ENCODE measurements at regions not wholly inside any gene's neighbourhood (a gene's known extent, or its start where the extent isn't known, plus 50 kb on each side); places are given as distances from the start of the nearest gene placed in this dataset.

GRCh38 chr5:2095011-2095410, 212.3 kb upstream of the IRX4 start:
- no peaks in the 10 kb centered on the region for H3K27me3 ChIP-seq (replicated peaks in 2 of 5; ENCODE audit: control insufficient read depth in 4 of 5, insufficient read depth in 5 of 5, low read length in 4 of 5)
- no peaks in the 10 kb centered on the region for H3K9me3 ChIP-seq (ENCODE audit: control extremely low read depth in 1 of 5, control insufficient read depth in 4 of 5, insufficient read depth in 2 of 5, low read depth in 1 of 5, low read length in 4 of 5)
- ChIA-PET POLR2A (no interaction called here), CTCF (no interaction called here)
- H3K4me1 ChIP-seq (ENCODE audit: control extremely low read depth in 1 of 4, control insufficient read depth in 4 of 4, insufficient read depth in 4 of 4, low read length in 3 of 4) = no peaks in the 10 kb centered on the region
- H3K4me3 ChIP-seq (ENCODE audit: control insufficient read depth in 1 of 7, extremely low read depth in 1 of 7, insufficient read depth in 4 of 7, low read depth in 2 of 7, low read length in 6 of 7) = no peak overlapping the region
- DNase-seq = no peak
- H3K36me3 ChIP-seq (ENCODE audit: control insufficient read depth in 4 of 4, insufficient read depth in 4 of 4, low read length in 3 of 4) = no peaks in the 10 kb centered on the region
- no peak overlapping the region for H3K27ac ChIP-seq (ENCODE audit: insufficient read depth in 1 of 2, low read depth in 1 of 2, low read length in 2 of 2, poor library complexity in 1 of 2, severe bottlenecking in 2 of 2)
- WGBS (ENCODE audit: insufficient coverage) = 97% methylated on average over 10 of the region's 12 CpGs

- no peak for DNase-seq
- no peaks in the 10 kb centered on the region for H3K9me3 ChIP-seq (ENCODE audit: control extremely low read depth in 1 of 5, control insufficient read depth in 4 of 5, insufficient read depth in 2 of 5, low read depth in 1 of 5, low read length in 4 of 5)
- no peak overlapping the region for H3K27ac ChIP-seq (ENCODE audit: insufficient read depth in 1 of 2, low read depth in 1 of 2, low read length in 2 of 2, poor library complexity in 1 of 2, severe bottlenecking in 2 of 2)
- no peak overlapping the region for H3K4me3 ChIP-seq (ENCODE audit: control insufficient read depth in 1 of 7, extremely low read depth in 1 of 7, insufficient read depth in 4 of 7, low read depth in 2 of 7, low read length in 6 of 7)
- no peaks in the 10 kb centered on the region for H3K27me3 ChIP-seq (replicated peaks in 2 of 5; ENCODE audit: control insufficient read depth in 4 of 5, insufficient read depth in 5 of 5, low read length in 4 of 5)
- CTCF ChIA-PET = no interaction called here
- no peaks in the 10 kb centered on the region for H3K4me1 ChIP-seq (ENCODE audit: control extremely low read depth in 1 of 4, control insufficient read depth in 4 of 4, insufficient read depth in 4 of 4, low read length in 3 of 4)
- no peaks in the 10 kb centered on the region for H3K36me3 ChIP-seq (ENCODE audit: control insufficient read depth in 4 of 4, insufficient read depth in 4 of 4, low read length in 3 of 4)
- 90% methylated on average over 14 of the region's 15 CpGs for WGBS (ENCODE audit: insufficient coverage)
- POLR2A ChIA-PET = no interaction called here
Measured at GRCh38 chr5:2094616-2094995, 211.9 kb upstream of the IRX4 start.

- H3K4me3 ChIP-seq (ENCODE audit: control insufficient read depth in 1 of 7, extremely low read depth in 1 of 7, insufficient read depth in 4 of 7, low read depth in 2 of 7, low read length in 6 of 7) = no peak overlapping the region
- no peaks in the 10 kb centered on the region for H3K9me3 ChIP-seq (ENCODE audit: control extremely low read depth in 1 of 5, control insufficient read depth in 4 of 5, insufficient read depth in 2 of 5, low read depth in 1 of 5, low read length in 4 of 5)
- 94% methylated on average over 24 of the region's 24 CpGs for WGBS (ENCODE audit: insufficient coverage)
- ChIA-PET POLR2A (no interaction called here), CTCF (no interaction called here)
- no peaks in the 10 kb centered on the region for H3K27me3 ChIP-seq (replicated peaks in 2 of 5; ENCODE audit: control insufficient read depth in 4 of 5, insufficient read depth in 5 of 5, low read length in 4 of 5)
- no peak for DNase-seq
- H3K36me3 ChIP-seq (ENCODE audit: control insufficient read depth in 4 of 4, insufficient read depth in 4 of 4, low read length in 3 of 4) = no peaks in the 10 kb centered on the region
- H3K4me1 ChIP-seq (ENCODE audit: control extremely low read depth in 1 of 4, control insufficient read depth in 4 of 4, insufficient read depth in 4 of 4, low read length in 3 of 4) = no peaks in the 10 kb centered on the region
- H3K27ac ChIP-seq (ENCODE audit: insufficient read depth in 1 of 2, low read depth in 1 of 2, low read length in 2 of 2, poor library complexity in 1 of 2, severe bottlenecking in 2 of 2) = no peak overlapping the region
Measured at GRCh38 chr5:2093859-2094615, 211.3 kb upstream of the IRX4 start.

DNA sequence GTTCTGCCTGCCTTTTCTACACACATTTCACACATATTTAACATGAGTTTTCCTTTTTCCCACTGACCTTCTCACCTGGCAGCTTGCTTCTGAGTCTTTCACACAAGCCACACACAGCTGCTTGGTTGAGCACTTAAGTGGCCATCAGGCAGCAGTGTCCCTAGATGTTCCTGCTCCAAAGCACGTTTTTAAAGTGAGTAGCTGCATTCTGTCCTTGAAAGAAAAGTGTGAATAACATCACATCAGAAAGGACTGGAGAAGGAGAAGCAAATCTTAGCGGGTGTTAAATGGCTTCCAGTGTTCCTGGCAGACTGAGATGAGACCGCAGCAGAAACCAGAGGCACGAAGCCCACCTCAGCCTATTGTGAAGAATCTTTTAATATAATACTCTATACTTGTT, 209.2 kb upstream of the IRX4 start:
- ChIA-PET CTCF (no interaction called here), POLR2A (no interaction called here)
- Histone ChIP-seq H3K9me3 (ENCODE audit: control extremely low read depth in 1 of 5, control insufficient read depth in 4 of 5, insufficient read depth in 2 of 5, low read depth in 1 of 5, low read length in 4 of 5) (no peaks in the 10 kb centered on the region), H3K27ac (ENCODE audit: insufficient read depth in 1 of 2, low read depth in 1 of 2, low read length in 2 of 2, poor library complexity in 1 of 2, severe bottlenecking in 2 of 2) (no peak overlapping the region), H3K4me1 (ENCODE audit: control extremely low read depth in 1 of 4, control insufficient read depth in 4 of 4, insufficient read depth in 4 of 4, low read length in 3 of 4) (no peaks in the 10 kb centered on the region), H3K27me3 (replicated peaks in 2 of 5; ENCODE audit: control insufficient read depth in 4 of 5, insufficient read depth in 5 of 5, low read length in 4 of 5) (no peaks in the 10 kb centered on the region), H3K4me3 (ENCODE audit: control insufficient read depth in 1 of 7, extremely low read depth in 1 of 7, insufficient read depth in 4 of 7, low read depth in 2 of 7, low read length in 6 of 7) (no peak overlapping the region), H3K36me3 (ENCODE audit: control insufficient read depth in 4 of 4, insufficient read depth in 4 of 4, low read length in 3 of 4) (no peaks in the 10 kb centered on the region)
- DNase-seq = no peak
- no CpG with 5 or more reads among the region's 4 CpGs for WGBS (ENCODE audit: insufficient coverage)

DNA sequence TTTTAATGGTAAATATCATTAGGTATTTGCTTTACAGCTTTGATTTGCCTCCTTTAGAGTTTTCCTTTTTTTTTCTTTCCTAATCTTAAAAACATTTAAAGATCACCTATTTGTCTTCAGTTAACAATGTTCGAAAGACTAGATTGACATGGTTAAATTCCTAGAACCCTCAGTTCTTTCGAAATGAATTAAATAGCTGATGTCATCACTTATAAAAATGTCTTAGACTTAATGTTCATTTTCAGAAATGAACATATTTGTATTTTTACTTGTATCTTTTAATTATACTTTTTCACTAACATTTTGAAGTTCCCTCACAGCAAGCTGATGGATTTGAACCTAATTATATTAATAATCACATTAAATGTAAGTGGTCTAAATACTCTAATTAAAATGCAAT, 205.3 kb upstream of the IRX4 start:
- ChIA-PET CTCF (no interaction called here), POLR2A (no interaction called here)
- DNase-seq = no peak
- Histone ChIP-seq H3K9me3 (ENCODE audit: control extremely low read depth in 1 of 5, control insufficient read depth in 4 of 5, insufficient read depth in 2 of 5, low read depth in 1 of 5, low read length in 4 of 5) (no peaks in the 10 kb centered on the region), H3K4me3 (ENCODE audit: control insufficient read depth in 1 of 7, extremely low read depth in 1 of 7, insufficient read depth in 4 of 7, low read depth in 2 of 7, low read length in 6 of 7) (no peak overlapping the region), H3K4me1 (ENCODE audit: control extremely low read depth in 1 of 4, control insufficient read depth in 4 of 4, insufficient read depth in 4 of 4, low read length in 3 of 4) (no peaks in the 10 kb centered on the region), H3K36me3 (ENCODE audit: control insufficient read depth in 4 of 4, insufficient read depth in 4 of 4, low read length in 3 of 4) (no peaks in the 10 kb centered on the region), H3K27me3 (replicated peaks in 2 of 5; ENCODE audit: control insufficient read depth in 4 of 5, insufficient read depth in 5 of 5, low read length in 4 of 5) (no peaks in the 10 kb centered on the region), H3K27ac (ENCODE audit: insufficient read depth in 1 of 2, low read depth in 1 of 2, low read length in 2 of 2, poor library complexity in 1 of 2, severe bottlenecking in 2 of 2) (no peak overlapping the region)
- no CpG with 5 or more reads among the region's 2 CpGs for WGBS (ENCODE audit: insufficient coverage)

DNA sequence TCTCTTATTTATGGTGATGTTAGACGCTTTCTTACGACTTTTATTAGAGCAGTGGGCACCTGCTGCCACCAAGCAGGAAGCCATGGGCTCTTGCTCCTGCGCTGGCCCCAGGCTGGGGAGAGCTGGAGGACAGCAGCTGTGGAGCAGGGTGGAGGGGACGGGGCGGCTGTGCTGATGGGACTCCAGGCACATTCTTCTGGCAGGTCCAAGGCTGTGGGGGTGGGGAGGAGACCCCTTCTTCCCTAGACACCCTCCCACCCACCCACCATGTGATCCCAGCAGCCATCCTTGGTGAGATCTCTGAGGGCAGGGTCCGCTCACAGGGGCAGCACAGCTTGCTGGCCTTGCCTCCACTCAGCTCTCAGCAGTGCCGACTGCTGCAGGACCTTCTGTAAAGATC, 192.6 kb upstream of the IRX4 start:
- Histone ChIP-seq H3K4me1 (ENCODE audit: control extremely low read depth in 1 of 4, control insufficient read depth in 4 of 4, insufficient read depth in 4 of 4, low read length in 3 of 4) (no peaks in the 10 kb centered on the region), H3K27me3 (replicated peaks in 2 of 5; ENCODE audit: control insufficient read depth in 4 of 5, insufficient read depth in 5 of 5, low read length in 4 of 5) (no peaks in the 10 kb centered on the region), H3K9me3 (ENCODE audit: control extremely low read depth in 1 of 5, control insufficient read depth in 4 of 5, insufficient read depth in 2 of 5, low read depth in 1 of 5, low read length in 4 of 5) (peaks cover 0 to 5% (median 2%) of the 10 kb centered on the region in 5 experiments), H3K36me3 (ENCODE audit: control insufficient read depth in 4 of 4, insufficient read depth in 4 of 4, low read length in 3 of 4) (no peaks in the 10 kb centered on the region), H3K27ac (ENCODE audit: insufficient read depth in 1 of 2, low read depth in 1 of 2, low read length in 2 of 2, poor library complexity in 1 of 2, severe bottlenecking in 2 of 2) (no peak overlapping the region), H3K4me3 (ENCODE audit: control insufficient read depth in 1 of 7, extremely low read depth in 1 of 7, insufficient read depth in 4 of 7, low read depth in 2 of 7, low read length in 6 of 7) (no peak overlapping the region)
- WGBS (ENCODE audit: insufficient coverage) = 100% methylated on average over 2 of the region's 7 CpGs
- CTCF ChIA-PET = no interaction called here
- DNase-seq = no peak
- POLR2A ChIA-PET = no interaction called here

- 100% methylated on average over 3 of the region's 5 CpGs for WGBS (ENCODE audit: insufficient coverage)
- CTCF ChIA-PET = no interaction called here
- no peak overlapping the region for H3K4me3 ChIP-seq (ENCODE audit: control insufficient read depth in 1 of 7, extremely low read depth in 1 of 7, insufficient read depth in 4 of 7, low read depth in 2 of 7, low read length in 6 of 7)
- no peak overlapping the region for H3K27ac ChIP-seq (ENCODE audit: insufficient read depth in 1 of 2, low read depth in 1 of 2, low read length in 2 of 2, poor library complexity in 1 of 2, severe bottlenecking in 2 of 2)
- POLR2A ChIA-PET = no interaction called here
- no peaks in the 10 kb centered on the region for H3K4me1 ChIP-seq (ENCODE audit: control extremely low read depth in 1 of 4, control insufficient read depth in 4 of 4, insufficient read depth in 4 of 4, low read length in 3 of 4)
- no peaks in the 10 kb centered on the region for H3K9me3 ChIP-seq (ENCODE audit: control extremely low read depth in 1 of 5, control insufficient read depth in 4 of 5, insufficient read depth in 2 of 5, low read depth in 1 of 5, low read length in 4 of 5)
- H3K36me3 ChIP-seq (ENCODE audit: control insufficient read depth in 4 of 4, insufficient read depth in 4 of 4, low read length in 3 of 4) = no peaks in the 10 kb centered on the region
- no peak for DNase-seq
- peaks cover 0 to 3% (median 0%) of the 10 kb centered on the region in 5 experiments for H3K27me3 ChIP-seq (replicated peaks in 2 of 5; ENCODE audit: control insufficient read depth in 4 of 5, insufficient read depth in 5 of 5, low read length in 4 of 5)
Measured at GRCh38 chr5:2071562-2071961, 188.8 kb upstream of the IRX4 start.
